ENCODE measurements at regions not wholly inside any gene's neighbourhood (a gene's known extent, or its start where the extent isn't known, plus 50 kb on each side); places are given as distances from the start of the nearest gene placed in this dataset.
"Not testable (repeated sequence)": the region's sequence is repeated elsewhere in the genome, so short reads cannot be mapped to it uniquely, and the experiment has no call there.

GRCh38 chr16:6726621-6727020 is 606.0 kb upstream of the RBFOX1 start:
- in situ Hi-C loops (cut with MboI), result no loop called here
- TF ChIP-seq EZH2phosphoT487 (IDR thresholded peaks at IDR 0.05; ENCODE audit: insufficient read depth, low read depth), result no peak
- no peak for TF ChIP-seq EZH2 (IDR thresholded peaks at IDR 0.05; ENCODE audit: insufficient read depth, poor library complexity, severe bottlenecking)
- H3K27ac ChIP-seq, result no peak overlapping the region
- no peaks in the 10 kb centered on the region for H3K36me3 ChIP-seq (ENCODE audit: low read depth)
- no peaks in the 10 kb centered on the region for H3F3A ChIP-seq (ENCODE audit: insufficient read depth)
- DNase-seq, result no peak
- H4K20me1 ChIP-seq (ENCODE audit: insufficient read depth), result no peaks in the 10 kb centered on the region
- no peak overlapping the region for H3K9ac ChIP-seq
- no peak overlapping the region for H2AFZ ChIP-seq
- no peak overlapping the region for H3K4me3 ChIP-seq
- H3K4me2 ChIP-seq (ENCODE audit: unreplicated experiment), result no peak overlapping the region
- H3K4me1 ChIP-seq (ENCODE audit: insufficient read depth), result no peaks in the 10 kb centered on the region
- 10 to 17% methylated on average over 4 of the region's 4 CpGs for WGBS, 2 experiments (ENCODE audit: low coverage in 1 of 2, low lambda C conversion rate in 2 of 2, missing lambda C conversion rate in 2 of 2)
- no peaks in the 10 kb centered on the region for H3K79me2 ChIP-seq (ENCODE audit: insufficient read depth)
- H3K9me2 ChIP-seq (ENCODE audit: insufficient read depth), result no peaks in the 10 kb centered on the region
- H3K27me3 ChIP-seq (replicated peaks; ENCODE audit: insufficient read depth), result no peaks in the 10 kb centered on the region
- H3K9me3 ChIP-seq (ENCODE audit: low read depth), result no peaks in the 10 kb centered on the region

GRCh38 chr16:6725634-6726331 is 606.9 kb upstream of the RBFOX1 start:
- Histone ChIP-seq H3K4me2 (ENCODE audit: unreplicated experiment) (no peak overlapping the region), H3K4me1 (ENCODE audit: insufficient read depth) (no peaks in the 10 kb centered on the region), H3K79me2 (ENCODE audit: insufficient read depth) (no peaks in the 10 kb centered on the region), H2AFZ (no peak overlapping the region), H3K27ac (no peak overlapping the region), H3K36me3 (ENCODE audit: low read depth) (no peaks in the 10 kb centered on the region), H3K9me3 (ENCODE audit: low read depth) (no peaks in the 10 kb centered on the region), H3K9ac (no peak overlapping the region), H3K4me3 (no peak overlapping the region), H3K9me2 (ENCODE audit: insufficient read depth) (no peaks in the 10 kb centered on the region), H3K27me3 (replicated peaks; ENCODE audit: insufficient read depth) (no peaks in the 10 kb centered on the region), H4K20me1 (ENCODE audit: insufficient read depth) (no peaks in the 10 kb centered on the region), H3F3A (ENCODE audit: insufficient read depth) (no peaks in the 10 kb centered on the region)
- DNase-seq, result no peak
- in situ Hi-C loops (cut with MboI), result no loop called here
- WGBS, 2 experiments (ENCODE audit: low coverage in 1 of 2, low lambda C conversion rate in 2 of 2, missing lambda C conversion rate in 2 of 2), result 14 to 19% methylated on average over 7 of the region's 7 CpGs
- TF ChIP-seq EZH2 (IDR thresholded peaks at IDR 0.05; ENCODE audit: insufficient read depth, poor library complexity, severe bottlenecking), result no peak

GRCh38 chr16:6725206-6725605 is 607.4 kb upstream of the RBFOX1 start:
- 53 to 59% methylated on average over 10 of the region's 10 CpGs for WGBS, 2 experiments (ENCODE audit: low coverage in 1 of 2, low lambda C conversion rate in 2 of 2, missing lambda C conversion rate in 2 of 2)
- in situ Hi-C loops (cut with MboI); DNase-seq: not testable (repeated sequence)

DNA sequence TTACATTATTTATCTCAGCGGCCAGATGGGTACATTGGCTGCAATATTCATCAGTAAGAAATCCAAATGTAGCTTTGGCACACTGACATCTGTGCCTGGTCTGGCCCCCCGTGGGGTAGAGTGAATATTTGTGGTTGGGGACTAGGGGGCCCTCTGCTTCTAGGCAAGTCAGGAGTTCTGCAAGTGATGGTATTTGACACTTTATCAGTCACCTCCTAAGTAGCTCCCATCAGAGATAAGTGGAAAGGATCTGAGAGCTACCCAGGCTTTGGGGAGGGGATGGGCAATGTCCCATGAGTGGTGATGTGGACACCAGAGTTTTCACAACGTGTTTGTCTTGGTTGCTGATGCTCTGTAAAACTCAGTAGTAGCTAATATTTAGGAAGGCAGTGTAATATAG is 609.9 kb upstream of the RBFOX1 start:
- WGBS, 2 experiments (ENCODE audit: low coverage in 1 of 2, low lambda C conversion rate in 2 of 2, missing lambda C conversion rate in 2 of 2), result 16% methylated on average over 3 of the region's 3 CpGs
- Histone ChIP-seq H3K4me2 (ENCODE audit: unreplicated experiment) (no peak overlapping the region), H3K36me3 (ENCODE audit: low read depth) (no peaks in the 10 kb centered on the region), H3K27me3 (replicated peaks; ENCODE audit: insufficient read depth) (no peaks in the 10 kb centered on the region), H3K27ac (no peak overlapping the region), H2AFZ (no peak overlapping the region), H3K4me3 (no peak overlapping the region), H3K79me2 (ENCODE audit: insufficient read depth) (no peaks in the 10 kb centered on the region), H3F3A (ENCODE audit: insufficient read depth) (no peaks in the 10 kb centered on the region), H4K20me1 (ENCODE audit: insufficient read depth) (no peaks in the 10 kb centered on the region), H3K4me1 (ENCODE audit: insufficient read depth) (no peaks in the 10 kb centered on the region), H3K9me3 (ENCODE audit: low read depth) (no peaks in the 10 kb centered on the region), H3K9ac (no peak overlapping the region), H3K9me2 (ENCODE audit: insufficient read depth) (no peaks in the 10 kb centered on the region)
- in situ Hi-C loops (cut with MboI), result no loop called here
- TF ChIP-seq EZH2 (IDR thresholded peaks at IDR 0.05; ENCODE audit: insufficient read depth, poor library complexity, severe bottlenecking) (no peak), EZH2phosphoT487 (IDR thresholded peaks at IDR 0.05; ENCODE audit: insufficient read depth, low read depth) (no peak)
- no peak for DNase-seq

More at GRCh38 chr16:6725206-6725605, 607.4 kb upstream of the RBFOX1 start:
- not testable (repeated sequence) for H3K27ac ChIP-seq; H4K20me1 ChIP-seq (ENCODE audit: insufficient read depth); H3K4me2 ChIP-seq (ENCODE audit: unreplicated experiment); H3K4me3 ChIP-seq; H3F3A ChIP-seq (ENCODE audit: insufficient read depth); H3K4me1 ChIP-seq (ENCODE audit: insufficient read depth); H3K9me2 ChIP-seq (ENCODE audit: insufficient read depth); H3K36me3 ChIP-seq (ENCODE audit: low read depth); H3K9ac ChIP-seq; H3K79me2 ChIP-seq (ENCODE audit: insufficient read depth); H2AFZ ChIP-seq; H3K9me3 ChIP-seq (ENCODE audit: low read depth); H3K27me3 ChIP-seq (replicated peaks; ENCODE audit: insufficient read depth)

DNA sequence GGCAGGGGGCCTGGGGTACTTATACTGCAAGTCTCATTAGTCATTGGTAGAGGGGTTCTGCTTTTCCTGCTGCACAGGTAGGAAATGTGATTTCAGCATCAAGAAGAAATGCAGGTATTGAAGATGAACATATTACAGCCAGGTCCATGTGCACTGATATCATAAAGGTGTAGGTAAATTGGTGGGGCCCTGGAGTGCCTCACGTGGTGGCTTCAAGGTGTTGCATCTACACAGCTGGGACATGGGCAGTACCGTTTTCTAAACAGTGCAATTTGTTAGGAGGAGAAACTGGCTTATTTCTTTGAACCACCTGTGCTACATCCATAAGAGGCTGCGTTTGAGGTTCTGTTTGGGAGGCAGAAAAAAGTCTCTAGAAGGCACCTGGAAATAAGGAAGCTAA is 618.1 kb upstream of the RBFOX1 start:
- Histone ChIP-seq H3K4me2 (ENCODE audit: unreplicated experiment) (no peak overlapping the region), H3K4me1 (ENCODE audit: insufficient read depth) (no peaks in the 10 kb centered on the region), H3K4me3 (no peak overlapping the region), H3K9me2 (ENCODE audit: insufficient read depth) (no peaks in the 10 kb centered on the region), H3K9ac (no peak overlapping the region), H3K27ac (no peak overlapping the region), H3K79me2 (ENCODE audit: insufficient read depth) (no peaks in the 10 kb centered on the region), H3K27me3 (replicated peaks; ENCODE audit: insufficient read depth) (no peaks in the 10 kb centered on the region), H3K9me3 (ENCODE audit: low read depth) (no peaks in the 10 kb centered on the region), H4K20me1 (ENCODE audit: insufficient read depth) (no peaks in the 10 kb centered on the region), H3K36me3 (ENCODE audit: low read depth) (no peaks in the 10 kb centered on the region), H2AFZ (no peak overlapping the region), H3F3A (ENCODE audit: insufficient read depth) (no peaks in the 10 kb centered on the region)
- DNase-seq, result no peak
- in situ Hi-C loops (cut with MboI), result no loop called here
- 3% methylated on average over 3 of the region's 3 CpGs for WGBS, 2 experiments (ENCODE audit: low coverage in 1 of 2, low lambda C conversion rate in 2 of 2, missing lambda C conversion rate in 2 of 2)
- TF ChIP-seq EZH2 (IDR thresholded peaks at IDR 0.05; ENCODE audit: insufficient read depth, poor library complexity, severe bottlenecking), result no peak
- TF ChIP-seq EZH2phosphoT487 (IDR thresholded peaks at IDR 0.05; ENCODE audit: insufficient read depth, low read depth), result no peak

Measured in GM23248 (cell line).